ENCODE measurements at regions not wholly inside any gene's neighbourhood (a gene's known extent, or its start where the extent isn't known, plus 50 kb on each side); places are given as distances from the start of the nearest gene placed in this dataset.

DNA sequence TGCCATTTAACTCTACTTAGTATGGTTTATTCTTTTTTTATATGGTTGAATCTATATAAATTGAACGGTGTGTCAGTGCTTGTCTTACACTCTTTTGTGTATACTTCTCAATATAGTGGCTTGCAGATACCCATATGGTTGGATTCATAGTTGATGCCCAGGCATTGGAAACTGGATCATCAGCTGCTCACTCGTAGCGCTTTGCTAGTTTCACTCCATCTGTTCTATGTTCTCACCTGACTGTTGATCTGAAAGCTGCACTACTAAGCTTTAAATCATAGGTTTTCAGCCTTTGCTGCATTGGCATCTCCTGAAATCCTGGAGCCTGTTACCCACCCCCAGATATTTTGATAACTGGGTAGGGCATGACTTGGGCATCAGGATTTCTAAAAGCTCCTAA lies 121.6 kb upstream of the DCLK2 start:
- TF ChIP-seq ARNTL (CRISPR knock-in tag; IDR thresholded peaks at IDR 0.05; ENCODE audit: borderline replicate concordance, low read depth) (no peak), PPARA (CRISPR knock-in tag; IDR thresholded peaks at IDR 0.05; ENCODE audit: borderline replicate concordance) (no peak), ZFP3 (CRISPR knock-in tag; IDR thresholded peaks at IDR 0.05) (no peak), BACH2 (CRISPR knock-in tag; IDR thresholded peaks at IDR 0.05; ENCODE audit: borderline replicate concordance) (no peak), SNAI2 (CRISPR knock-in tag; IDR thresholded peaks at IDR 0.05) (no peak), ISL1 (CRISPR knock-in tag; IDR thresholded peaks at IDR 0.05) (no peak), TCF4 (CRISPR knock-in tag; IDR thresholded peaks at IDR 0.05; ENCODE audit: borderline replicate concordance) (no peak), ZNF565 (CRISPR knock-in tag; conservative IDR thresholded peaks at IDR 0.05; ENCODE audit: low read depth) (no peak)
- TF ChIP-seq, protein P1, sequence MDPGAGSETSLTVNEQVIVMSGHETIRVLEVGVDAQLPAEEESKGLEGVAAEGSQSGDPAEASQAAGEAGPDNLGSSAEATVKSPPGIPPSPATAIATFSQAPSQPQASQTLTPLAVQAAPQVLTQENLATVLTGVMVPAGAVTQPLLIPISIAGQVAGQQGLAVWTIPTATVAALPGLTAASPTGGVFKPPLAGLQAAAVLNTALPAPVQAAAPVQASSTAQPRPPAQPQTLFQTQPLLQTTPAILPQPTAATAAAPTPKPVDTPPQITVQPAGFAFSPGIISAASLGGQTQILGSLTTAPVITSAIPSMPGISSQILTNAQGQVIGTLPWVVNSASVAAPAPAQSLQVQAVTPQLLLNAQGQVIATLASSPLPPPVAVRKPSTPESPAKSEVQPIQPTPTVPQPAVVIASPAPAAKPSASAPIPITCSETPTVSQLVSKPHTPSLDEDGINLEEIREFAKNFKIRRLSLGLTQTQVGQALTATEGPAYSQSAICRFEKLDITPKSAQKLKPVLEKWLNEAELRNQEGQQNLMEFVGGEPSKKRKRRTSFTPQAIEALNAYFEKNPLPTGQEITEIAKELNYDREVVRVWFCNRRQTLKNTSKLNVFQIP (CRISPR knock-in tag; IDR thresholded peaks at IDR 0.05; ENCODE audit: borderline replicate concordance, low read depth) = no peak
- TF ChIP-seq, protein P2, sequence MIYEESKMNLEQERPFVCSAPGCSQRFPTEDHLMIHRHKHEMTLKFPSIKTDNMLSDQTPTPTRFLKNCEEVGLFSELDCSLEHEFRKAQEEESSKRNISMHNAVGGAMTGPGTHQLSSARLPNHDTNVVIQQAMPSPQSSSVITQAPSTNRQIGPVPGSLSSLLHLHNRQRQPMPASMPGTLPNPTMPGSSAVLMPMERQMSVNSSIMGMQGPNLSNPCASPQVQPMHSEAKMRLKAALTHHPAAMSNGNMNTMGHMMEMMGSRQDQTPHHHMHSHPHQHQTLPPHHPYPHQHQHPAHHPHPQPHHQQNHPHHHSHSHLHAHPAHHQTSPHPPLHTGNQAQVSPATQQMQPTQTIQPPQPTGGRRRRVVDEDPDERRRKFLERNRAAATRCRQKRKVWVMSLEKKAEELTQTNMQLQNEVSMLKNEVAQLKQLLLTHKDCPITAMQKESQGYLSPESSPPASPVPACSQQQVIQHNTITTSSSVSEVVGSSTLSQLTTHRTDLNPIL (CRISPR knock-in tag; IDR thresholded peaks at IDR 0.05; ENCODE audit: low read depth) = no peak
- TF ChIP-seq, protein P3, sequence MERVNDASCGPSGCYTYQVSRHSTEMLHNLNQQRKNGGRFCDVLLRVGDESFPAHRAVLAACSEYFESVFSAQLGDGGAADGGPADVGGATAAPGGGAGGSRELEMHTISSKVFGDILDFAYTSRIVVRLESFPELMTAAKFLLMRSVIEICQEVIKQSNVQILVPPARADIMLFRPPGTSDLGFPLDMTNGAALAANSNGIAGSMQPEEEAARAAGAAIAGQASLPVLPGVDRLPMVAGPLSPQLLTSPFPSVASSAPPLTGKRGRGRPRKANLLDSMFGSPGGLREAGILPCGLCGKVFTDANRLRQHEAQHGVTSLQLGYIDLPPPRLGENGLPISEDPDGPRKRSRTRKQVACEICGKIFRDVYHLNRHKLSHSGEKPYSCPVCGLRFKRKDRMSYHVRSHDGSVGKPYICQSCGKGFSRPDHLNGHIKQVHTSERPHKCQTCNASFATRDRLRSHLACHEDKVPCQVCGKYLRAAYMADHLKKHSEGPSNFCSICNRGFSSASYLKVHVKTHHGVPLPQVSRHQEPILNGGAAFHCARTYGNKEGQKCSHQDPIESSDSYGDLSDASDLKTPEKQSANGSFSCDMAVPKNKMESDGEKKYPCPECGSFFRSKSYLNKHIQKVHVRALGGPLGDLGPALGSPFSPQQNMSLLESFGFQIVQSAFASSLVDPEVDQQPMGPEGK (CRISPR knock-in tag; IDR thresholded peaks at IDR 0.05; ENCODE audit: borderline replicate concordance) = no peak
